ENCODE measurements at regions not wholly inside any gene's neighbourhood (a gene's known extent, or its start where the extent isn't known, plus 50 kb on each side); places are given as distances from the start of the nearest gene placed in this dataset.
"Not testable (repeated sequence)": the region's sequence is repeated elsewhere in the genome, so short reads cannot be mapped to it uniquely, and the experiment has no call there.

- no peak for DNase-seq
These were observed 501.8 kb downstream of the ZPLD1 start for GRCh38 chr3:102936511-102937045.

DNA sequence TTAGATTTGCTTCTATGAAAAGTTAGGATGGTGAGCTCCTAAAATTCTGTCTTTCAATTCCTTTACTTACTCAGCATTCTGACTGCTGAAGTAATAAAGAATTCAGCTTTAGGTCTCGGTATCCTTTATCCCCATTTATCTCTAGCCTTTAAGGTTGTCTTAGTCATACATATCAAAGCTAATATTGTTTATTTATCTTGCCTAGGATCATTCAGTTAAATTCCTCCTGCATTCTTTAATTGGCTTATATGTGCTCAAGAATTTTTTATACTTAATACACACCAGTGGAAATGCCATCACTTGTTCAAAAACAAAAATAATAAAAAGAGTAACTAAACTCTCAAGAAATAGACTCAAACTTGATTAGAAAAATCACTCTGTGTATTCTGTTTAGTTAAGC, 507.0 kb downstream of the ZPLD1 start:
- no peak for DNase-seq

DNA sequence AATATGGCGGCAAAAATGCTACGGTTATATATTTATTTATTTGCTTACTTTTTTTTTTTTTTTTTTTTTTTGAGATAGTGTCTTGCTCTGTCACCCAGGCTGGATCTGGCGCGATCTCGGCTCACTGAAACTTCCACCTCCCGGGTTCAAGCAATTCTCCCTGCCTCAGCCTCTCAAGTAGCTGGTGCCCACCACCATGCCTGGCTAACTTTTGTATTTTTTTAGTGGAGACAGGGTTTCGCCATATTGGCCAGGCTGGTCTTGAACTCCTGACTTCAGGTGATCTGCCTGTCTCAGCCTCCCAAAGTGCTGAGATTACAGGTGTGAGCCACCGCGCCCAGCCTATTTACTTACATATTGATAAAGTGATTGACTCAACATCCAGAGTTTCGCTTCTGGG, 511.6 kb downstream of the ZPLD1 start:
- not testable (repeated sequence) for DNase-seq

- no peak for DNase-seq
These were observed 537.5 kb downstream of the ZPLD1 start for GRCh38 chr3:102972350-102972749.

DNA sequence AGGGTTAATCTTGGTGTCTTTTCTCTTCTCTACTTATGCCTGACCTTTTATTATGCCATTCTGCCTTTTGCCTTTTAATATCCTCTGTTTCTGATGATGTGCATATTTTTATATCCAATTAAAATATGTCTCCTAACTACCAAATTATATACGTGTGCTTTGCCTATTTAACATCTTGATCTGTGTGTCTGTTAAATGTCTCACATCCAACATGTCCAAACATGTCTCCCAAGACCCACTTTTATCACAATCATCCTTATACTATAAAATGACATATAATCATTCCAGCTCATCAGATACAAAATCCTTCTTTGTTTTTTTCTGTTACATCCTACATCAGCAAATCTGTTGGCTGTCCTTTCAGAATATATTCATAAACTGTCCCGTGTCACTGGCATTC, 539.5 kb downstream of the ZPLD1 start:
- no peak for DNase-seq

- DNase-seq = no peak
These were observed 544.4 kb downstream of the ZPLD1 start for GRCh38 chr3:102979191-102979590.

- DNase-seq = no peak
These were observed 545.0 kb downstream of the ZPLD1 start for GRCh38 chr3:102979682-102980354.

GRCh38 chr3:102980355-102980696, 545.5 kb downstream of the ZPLD1 start:
- DNase-seq = no peak

GRCh38 chr3:103002425-103003176, 567.8 kb downstream of the ZPLD1 start:
- no peak for DNase-seq

- no peak for DNase-seq
These were observed 571.8 kb downstream of the ZPLD1 start for GRCh38 chr3:103006526-103007183.

DNA sequence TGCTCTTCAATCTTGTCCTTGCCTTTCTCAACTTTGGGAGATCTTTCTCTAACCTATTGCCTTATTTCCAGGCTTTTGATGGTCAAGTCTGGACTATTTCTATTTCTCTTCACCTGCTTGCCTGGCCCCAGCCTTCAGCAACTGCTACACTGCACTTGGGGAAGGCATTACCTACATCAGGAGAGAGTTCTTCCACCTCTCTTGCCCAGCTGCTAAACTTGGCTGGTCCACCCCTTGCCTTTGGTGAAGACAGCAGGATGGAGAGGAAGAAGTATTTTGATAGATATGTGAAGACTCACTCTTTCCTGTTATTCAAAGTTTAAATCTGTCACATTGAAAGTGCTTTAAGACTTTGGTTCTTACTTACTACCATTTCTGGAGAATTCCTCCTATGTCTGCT, 574.8 kb downstream of the ZPLD1 start:
- DNase-seq = no peak

DNA sequence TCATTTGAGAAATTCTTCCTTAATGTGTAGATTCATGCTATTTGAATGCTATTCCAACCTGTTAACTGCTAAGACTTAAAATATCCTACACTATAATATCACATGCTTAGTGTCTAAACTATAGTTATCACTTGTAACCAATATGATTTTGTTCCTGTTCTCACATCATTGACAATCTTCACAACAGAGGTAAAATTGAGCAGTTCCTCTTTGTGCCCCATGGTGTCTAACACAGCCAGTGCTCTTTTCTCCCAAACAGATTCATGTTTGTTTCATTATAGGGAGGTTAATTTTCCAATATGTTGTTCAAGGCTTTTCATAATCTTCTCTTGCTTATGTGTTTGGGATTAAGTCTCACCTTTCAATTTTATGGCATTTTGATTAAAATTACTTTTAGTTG, 591.1 kb downstream of the ZPLD1 start:
- DNase-seq = no peak

DNA sequence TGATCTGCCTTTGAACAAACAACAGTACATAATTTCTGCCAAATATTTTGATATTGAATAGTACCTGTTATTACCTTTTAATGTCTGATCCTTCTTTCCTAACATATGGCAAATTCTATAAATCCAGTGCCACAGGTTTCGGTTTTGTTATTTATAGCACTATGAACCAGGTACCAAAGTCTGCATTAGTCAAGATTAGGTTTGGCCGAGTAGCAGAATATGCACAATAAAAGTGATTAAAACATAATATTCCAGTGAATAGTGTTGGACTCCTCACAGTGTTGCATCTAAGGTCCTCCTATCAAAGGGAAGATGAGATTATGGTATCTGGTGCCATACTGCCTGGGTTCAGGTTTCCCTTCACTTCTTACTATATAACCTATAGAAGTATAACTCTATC, 599.0 kb downstream of the ZPLD1 start:
- DNase-seq = no peak

DNA sequence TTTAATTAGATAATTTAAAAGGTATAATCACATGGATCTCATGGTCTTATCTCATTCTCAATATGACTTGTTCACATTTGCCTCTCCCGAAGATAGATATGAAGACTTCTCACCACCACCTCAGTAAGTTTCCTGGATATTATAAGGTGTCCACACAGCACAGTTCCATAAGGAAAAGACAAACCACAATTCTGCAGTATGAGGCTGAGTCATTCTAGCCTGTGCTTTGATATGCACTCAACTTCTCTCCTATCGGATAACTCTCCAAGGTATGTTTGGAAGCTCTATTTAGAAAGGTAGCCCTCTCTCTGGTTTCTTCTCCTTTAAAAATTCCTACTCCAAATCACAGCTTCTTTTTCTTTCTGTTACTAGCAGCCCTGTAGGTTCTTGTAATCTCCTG, 612.8 kb downstream of the ZPLD1 start:
- no peak for DNase-seq

GRCh38 chr3:103048068-103048722, 613.4 kb downstream of the ZPLD1 start:
- DNase-seq = peak; percentile 55 to 68

DNA sequence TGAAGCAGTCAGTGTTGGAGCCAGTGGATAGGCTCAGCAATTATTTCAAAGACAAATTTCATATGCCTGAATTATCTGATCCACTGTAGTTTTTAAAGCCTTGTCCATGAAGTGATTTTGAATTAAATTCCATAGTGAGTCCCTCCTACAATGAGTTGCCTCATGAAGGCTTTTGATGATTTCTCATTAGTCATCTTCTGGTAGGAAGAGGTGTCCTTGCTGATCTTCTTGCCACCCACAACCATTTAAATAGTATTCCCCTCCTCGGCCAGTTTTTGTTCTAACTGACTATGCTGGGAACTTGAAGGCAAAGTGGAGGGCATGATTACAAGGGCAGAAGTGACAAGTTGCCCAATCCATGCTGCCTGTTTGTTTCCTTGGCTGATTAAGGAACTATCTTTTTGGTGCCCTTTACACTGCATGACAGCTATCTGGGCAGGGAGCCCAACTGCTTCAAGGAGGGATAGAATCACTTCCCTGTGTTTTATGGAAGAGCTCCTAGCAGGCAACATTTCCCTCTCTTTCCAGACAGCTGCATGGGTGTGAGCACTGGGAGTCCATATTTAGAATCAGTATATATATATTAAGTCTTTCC, 617.5 kb downstream of the ZPLD1 start:
- peak; percentile 75 to 92 for DNase-seq

- DNase-seq = no peak
These were observed 620.3 kb downstream of the ZPLD1 start for GRCh38 chr3:103055021-103055520.

DNA sequence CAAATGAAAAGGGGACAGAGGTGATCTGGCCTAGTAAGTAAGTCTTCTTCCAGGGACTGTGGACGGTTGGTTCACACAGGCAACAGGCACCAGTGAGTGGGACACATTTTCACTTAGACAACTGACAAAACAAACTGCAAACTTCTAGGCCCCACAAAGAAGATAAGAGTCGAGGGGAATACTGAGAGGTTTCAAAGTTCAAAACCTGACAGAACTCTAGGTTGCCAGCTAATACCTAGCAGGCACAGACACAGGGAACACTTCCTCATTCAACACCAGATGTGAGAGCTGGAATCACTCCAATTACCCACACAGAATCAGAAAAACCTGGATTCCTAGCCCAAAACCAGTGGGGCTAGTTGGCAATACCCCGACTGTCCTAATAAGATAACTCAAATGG, 621.7 kb downstream of the ZPLD1 start:
- DNase-seq = no peak

DNA sequence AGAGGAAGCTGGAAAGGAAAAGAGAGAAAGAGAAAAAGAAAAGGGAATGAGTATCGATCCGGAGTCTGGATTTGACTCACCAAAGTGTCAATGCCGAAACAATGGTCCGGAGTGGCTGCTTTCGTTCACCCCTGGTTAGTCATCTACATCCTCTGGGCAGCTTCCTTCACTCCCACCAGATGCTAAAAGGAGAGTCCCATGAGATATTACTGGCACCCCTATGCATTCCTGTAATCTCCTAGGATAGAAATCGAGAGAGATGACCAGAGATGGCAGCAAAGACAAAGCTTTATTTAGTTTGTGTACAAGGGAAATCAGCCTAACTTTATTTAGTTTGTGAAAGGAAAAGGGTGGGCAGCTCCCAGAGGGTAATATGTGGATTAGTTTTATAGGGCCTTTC, 622.2 kb downstream of the ZPLD1 start:
- no peak for DNase-seq

DNA sequence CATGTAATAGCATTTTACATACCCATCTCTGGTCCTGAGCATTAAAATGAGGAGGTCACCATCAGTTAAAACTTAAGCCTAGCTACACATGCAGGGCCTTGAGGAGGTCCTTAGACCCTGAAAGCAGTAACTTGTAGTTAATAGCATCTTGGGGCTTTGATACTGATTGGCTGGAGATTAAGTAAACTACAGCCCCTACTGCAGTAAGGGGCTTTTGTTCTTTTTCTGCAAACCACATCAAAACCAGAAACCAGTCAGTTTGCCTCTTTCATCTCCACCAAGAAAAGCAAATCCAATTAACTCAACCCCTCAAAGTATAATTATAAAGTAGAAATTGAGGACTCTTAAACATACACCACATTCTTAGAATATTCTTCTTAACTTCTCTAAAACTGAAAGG, 622.7 kb downstream of the ZPLD1 start:
- no peak for DNase-seq

DNA sequence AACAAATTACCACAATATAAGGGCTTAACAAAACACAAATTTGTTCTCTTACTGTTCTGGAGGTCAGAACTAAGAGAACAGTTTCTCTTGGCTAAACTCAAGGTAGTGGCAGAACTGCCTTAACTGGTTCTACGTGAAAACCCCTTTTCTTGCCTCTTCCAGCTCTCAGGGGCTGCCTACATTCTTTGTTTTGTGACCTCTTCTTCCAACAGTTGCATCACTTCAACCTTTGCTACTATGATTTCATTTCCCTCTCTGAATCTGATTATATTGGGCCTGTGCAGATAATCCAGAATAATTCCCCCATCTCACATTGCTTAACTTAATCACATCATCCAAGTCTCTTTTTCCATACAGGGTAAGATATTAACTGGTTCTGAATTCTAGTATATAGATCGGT, 624.6 kb downstream of the ZPLD1 start:
- DNase-seq = no peak

DNA sequence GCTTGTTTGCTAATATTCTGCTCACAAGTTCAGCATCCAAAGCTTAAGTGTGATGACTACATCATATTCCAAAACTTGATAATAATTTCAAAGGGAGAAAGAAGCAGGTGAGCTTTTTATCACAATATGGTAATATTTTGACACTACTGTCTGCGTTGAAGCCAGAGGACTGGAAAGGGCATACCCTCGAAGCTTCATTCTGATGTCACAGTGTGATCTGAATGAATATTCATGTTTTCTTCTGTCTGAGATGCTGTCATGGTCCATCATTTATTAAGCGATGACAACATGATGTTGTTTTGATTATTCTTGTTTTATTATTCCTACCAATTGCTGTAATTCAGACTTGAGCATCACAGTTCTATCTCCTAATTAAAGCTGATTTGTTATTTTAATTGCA, 625.4 kb downstream of the ZPLD1 start:
- DNase-seq = no peak

DNA sequence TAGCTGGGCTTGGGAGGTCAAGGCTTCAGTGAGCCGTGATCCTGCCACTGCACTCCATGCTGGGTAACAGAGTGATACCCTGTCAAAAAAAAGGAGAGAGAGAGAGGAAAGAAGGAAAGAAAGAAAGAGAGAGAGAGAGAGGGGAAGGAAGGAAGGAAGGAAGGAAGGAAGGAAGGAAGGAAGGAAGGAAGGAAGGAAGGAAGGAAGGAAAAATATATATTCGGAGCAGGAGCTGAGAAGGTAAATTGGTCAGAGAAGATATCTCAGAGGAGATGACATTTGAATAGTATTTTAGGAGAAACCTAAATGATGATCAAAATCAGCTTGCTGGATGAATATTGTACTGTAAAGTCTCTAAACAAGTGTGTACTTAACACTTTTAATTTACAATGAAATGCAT, 633.1 kb downstream of the ZPLD1 start:
- DNase-seq = no peak
